Choroid plexus epithelial cell (primary cell): ENCODE measurements at regions not wholly inside any gene's neighbourhood (a gene's known extent, or its start where the extent isn't known, plus 50 kb on each side); places are given as distances from the start of the nearest gene placed in this dataset.

Experiments used
- DNase-seq: peaks from one replicate; pipeline ENCODE4 v3.0.0-alpha.2; 2010; ENCODE audit warnings: low read depth
- H3K4me3 ChIP-seq: 2 replicates; pipeline ENCODE4 v1.5.1; 2011; ENCODE audit warnings: low read depth, mild to moderate bottlenecking, control low read depth, low read length, moderate library complexity
- TF ChIP-seq, protein P1 (sequence below): conservative IDR thresholded peaks from 2 replicates; pipeline ENCODE4 v1.5.1; 2011; ENCODE audit warnings: low read depth, mild to moderate bottlenecking, control low read depth, inconsistent platforms, low read length, moderate library complexity

DNA sequence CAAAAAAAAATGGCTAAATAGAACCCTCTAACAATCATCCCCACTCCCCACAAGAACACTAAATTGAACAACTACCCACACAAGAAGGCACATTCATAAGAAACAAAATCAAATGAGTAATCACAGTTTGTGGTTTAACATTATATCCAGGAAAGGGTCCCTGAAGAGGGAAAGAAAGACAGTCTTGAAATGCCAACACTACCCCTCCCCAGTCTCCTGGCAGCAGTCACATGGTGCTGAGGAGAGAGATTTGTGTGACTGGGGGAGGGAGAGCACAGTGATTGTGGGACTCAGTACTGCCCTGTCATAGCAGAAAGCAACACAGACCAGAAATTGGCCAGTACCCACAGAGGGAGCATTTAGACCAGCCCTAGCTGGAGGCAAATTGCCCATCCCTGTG, 443.7 kb upstream of the BTBD3 start:
- H3K4me3 ChIP-seq: no peak overlapping the region
- TF ChIP-seq, protein P1, sequence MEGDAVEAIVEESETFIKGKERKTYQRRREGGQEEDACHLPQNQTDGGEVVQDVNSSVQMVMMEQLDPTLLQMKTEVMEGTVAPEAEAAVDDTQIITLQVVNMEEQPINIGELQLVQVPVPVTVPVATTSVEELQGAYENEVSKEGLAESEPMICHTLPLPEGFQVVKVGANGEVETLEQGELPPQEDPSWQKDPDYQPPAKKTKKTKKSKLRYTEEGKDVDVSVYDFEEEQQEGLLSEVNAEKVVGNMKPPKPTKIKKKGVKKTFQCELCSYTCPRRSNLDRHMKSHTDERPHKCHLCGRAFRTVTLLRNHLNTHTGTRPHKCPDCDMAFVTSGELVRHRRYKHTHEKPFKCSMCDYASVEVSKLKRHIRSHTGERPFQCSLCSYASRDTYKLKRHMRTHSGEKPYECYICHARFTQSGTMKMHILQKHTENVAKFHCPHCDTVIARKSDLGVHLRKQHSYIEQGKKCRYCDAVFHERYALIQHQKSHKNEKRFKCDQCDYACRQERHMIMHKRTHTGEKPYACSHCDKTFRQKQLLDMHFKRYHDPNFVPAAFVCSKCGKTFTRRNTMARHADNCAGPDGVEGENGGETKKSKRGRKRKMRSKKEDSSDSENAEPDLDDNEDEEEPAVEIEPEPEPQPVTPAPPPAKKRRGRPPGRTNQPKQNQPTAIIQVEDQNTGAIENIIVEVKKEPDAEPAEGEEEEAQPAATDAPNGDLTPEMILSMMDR: no peak
- no peak for DNase-seq

DNA sequence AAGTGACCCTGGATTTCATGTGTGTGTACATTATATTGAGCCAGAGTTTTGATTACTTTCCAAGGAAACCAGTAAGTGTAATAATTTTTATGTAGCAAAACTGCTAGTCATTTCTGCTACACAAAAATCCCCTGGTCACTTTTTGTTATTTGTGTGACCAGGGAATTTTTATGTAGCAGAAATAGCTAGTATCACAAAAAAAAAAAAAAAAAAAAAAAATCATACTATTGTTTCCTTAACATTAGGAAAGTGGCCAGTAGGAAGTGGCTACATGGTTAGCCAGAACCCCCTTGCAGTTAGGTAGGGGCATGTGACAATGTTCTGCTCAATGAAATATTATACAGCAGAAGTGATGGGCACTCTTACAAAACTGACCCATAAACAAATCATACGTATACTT, 434.0 kb upstream of the BTBD3 start:
- no peak for DNase-seq
- H3K4me3 ChIP-seq: no peak overlapping the region
- TF ChIP-seq, protein P1: no peak

DNA sequence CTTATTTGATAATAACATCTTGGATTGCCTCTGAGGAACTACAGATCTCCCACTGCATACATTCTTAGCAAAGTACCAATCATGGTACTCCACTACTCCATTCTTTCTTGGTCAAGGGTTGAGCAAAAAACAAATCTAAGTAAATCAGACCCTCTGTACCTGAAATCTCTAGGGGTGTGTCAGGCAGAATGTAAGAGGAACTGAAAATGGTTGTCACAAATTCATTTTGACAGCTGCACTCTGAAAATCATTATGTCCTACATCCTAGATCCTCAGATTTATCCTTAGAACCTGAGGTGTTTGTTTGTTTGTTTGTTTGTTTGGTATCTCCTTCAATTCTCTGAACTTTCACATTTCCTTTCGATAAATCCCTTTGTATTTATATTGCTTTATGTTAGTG, 433.2 kb upstream of the BTBD3 start:
- DNase-seq: no peak
- H3K4me3 ChIP-seq: no peak overlapping the region
- TF ChIP-seq, protein P1: no peak

DNA sequence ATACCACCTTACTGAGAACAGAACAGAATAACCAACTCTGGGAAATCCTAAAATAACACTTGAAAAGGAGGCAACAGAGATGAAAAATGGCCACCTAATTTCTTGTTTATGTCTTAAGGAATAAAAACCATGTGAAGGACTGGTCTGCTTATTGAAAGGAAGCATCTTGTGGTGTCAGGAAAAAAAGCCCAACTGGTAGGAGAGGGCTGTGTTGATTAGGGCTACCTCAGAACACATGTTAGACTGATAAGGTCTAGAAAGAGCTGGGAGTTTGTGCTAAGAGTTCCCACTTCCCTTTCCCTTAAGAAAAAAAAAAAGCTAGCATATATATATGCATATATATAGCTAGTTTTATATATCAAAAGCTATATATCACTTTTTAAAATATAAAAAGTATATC, 425.3 kb upstream of the BTBD3 start:
- no peak overlapping the region for H3K4me3 ChIP-seq
- TF ChIP-seq, protein P1: no peak
- no peak for DNase-seq

DNA sequence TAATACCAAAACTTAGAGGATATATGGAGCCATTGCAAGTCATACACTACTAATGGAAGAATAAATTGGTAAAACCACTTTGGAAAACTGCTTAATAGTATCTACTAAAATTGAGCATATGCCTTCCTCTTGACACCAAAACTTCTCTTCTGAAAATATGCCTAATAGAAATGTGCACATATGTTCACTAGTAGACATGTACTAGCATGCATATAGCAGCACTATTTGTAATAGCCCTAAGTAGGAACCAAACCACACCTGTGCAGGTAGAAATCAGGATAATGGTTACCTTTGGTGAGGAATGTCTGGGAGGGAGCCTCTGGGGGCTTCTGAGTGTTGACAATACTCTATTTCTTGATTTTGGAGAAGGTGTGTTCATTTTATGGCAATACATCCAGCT, 424.8 kb upstream of the BTBD3 start:
- no peak for DNase-seq
- TF ChIP-seq, protein P1: no peak
- H3K4me3 ChIP-seq: no peak overlapping the region

DNA sequence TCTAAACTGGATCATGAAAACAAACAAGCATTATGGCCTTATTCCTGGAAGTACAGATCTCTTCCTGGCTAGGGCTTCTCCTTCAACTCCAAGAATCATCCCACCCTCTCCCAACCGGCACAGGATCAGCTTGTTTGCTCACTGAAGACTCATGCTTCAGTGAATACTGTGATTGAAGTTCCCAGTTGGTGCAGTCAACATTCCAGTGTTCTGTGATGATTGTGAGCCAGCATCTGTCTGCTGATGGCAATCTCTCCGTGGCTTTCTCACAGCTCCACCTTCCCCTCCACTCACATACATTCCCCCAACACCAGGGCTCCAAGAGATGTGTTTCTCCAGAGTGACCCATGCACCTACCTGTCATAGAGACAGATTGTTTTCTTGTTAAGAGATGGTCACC, 421.3 kb upstream of the BTBD3 start:
- TF ChIP-seq, protein P1: no peak
- DNase-seq: no peak
- H3K4me3 ChIP-seq: no peak overlapping the region

DNA sequence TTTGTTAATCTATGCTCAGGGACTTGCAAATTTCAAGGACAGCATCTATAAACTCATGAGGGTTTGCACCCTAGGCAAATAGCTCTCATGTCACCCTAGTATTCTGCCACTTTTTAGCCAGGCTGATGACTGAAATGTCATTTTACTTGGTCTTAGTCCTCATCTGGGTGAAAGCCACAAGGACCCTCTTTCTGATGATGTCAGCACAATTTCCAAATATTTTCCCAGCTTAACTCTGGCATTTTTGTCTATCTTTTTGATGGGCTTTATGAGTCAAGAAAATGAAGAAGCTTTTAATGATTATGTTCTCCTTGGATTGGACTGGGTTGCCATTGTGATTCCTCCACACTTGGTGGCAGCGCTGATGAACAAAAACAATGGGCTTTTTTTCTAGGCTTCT, 420.1 kb upstream of the BTBD3 start:
- no peak overlapping the region for H3K4me3 ChIP-seq
- TF ChIP-seq, protein P1: no peak
- DNase-seq: no peak
